Hepatocyte (in vitro differentiated cells): ENCODE measurements at regions not wholly inside any gene's neighbourhood (a gene's known extent, or its start where the extent isn't known, plus 50 kb on each side); places are given as distances from the start of the nearest gene placed in this dataset.

Source experiments
- DNase-seq: peaks from one replicate; pipeline ENCODE4 v3.0.0-alpha.2; 2016; ENCODE audit warnings: low spot score
- H2AFZ ChIP-seq: fragments of 200-600 bp; sonication (generic); 2 replicates; pipeline ENCODE4 v1.6.0; 2016; ENCODE audit warnings: antibody characterized with exemption, mild to moderate bottlenecking
- H3K27ac ChIP-seq: fragments of 200-600 bp; sonication (generic); 2 replicates; pipeline ENCODE4 v1.5.1; 2016; ENCODE audit warnings: mild to moderate bottlenecking
- H3K27me3 ChIP-seq: fragments of 200-600 bp; sonication (generic); 2 replicates; pipeline ENCODE4 v1.6.1; 2016
- H3K36me3 ChIP-seq: fragments of 200-600 bp; sonication (generic); replicated peaks from 2 replicates; pipeline ENCODE4 v1.5.1; 2016; ENCODE audit warnings: low read depth; ENCODE audit not compliant: insufficient read depth
- H3K4me1 ChIP-seq: fragments of 200-600 bp; sonication (generic); 2 replicates; pipeline ENCODE4 v1.5.1; 2016; ENCODE audit warnings: mild to moderate bottlenecking, moderate library complexity; ENCODE audit not compliant: insufficient read depth
- H3K4me2 ChIP-seq: fragments of 200-600 bp; sonication (generic); 2 replicates; pipeline ENCODE4 v1.6.0; 2016
- H3K4me3 ChIP-seq: fragments of 200-600 bp; sonication (generic); 2 replicates; pipeline ENCODE4 v1.5.1; 2016; ENCODE audit warnings: mild to moderate bottlenecking
- H3K79me2 ChIP-seq: fragments of 200-600 bp; sonication (generic); 2 replicates; pipeline ENCODE4 v1.6.0; 2017; ENCODE audit warnings: mild to moderate bottlenecking
- H3K9me2 ChIP-seq: fragments of 200-600 bp; sonication (generic); replicated peaks from 2 replicates; pipeline ENCODE4 v1.6.0; 2017; ENCODE audit warnings: mild to moderate bottlenecking; ENCODE audit not compliant: insufficient read depth
- H3K9me3 ChIP-seq: fragments of 200-600 bp; sonication (generic); 2 replicates; pipeline ENCODE4 v1.5.1; 2016; ENCODE audit warnings: low read depth, mild to moderate bottlenecking
- H4K20me1 ChIP-seq: fragments of 200-600 bp; sonication (generic); 2 replicates; pipeline ENCODE4 v1.6.0; 2016; ENCODE audit warnings: mild to moderate bottlenecking; ENCODE audit not compliant: insufficient read depth, poor library complexity, severe bottlenecking
- EZH2 ChIP-seq: fragments of 200-600 bp; sonication (generic); IDR thresholded peaks from 2 replicates; pipeline ENCODE4 v1.6.1; 2016; ENCODE audit warnings: antibody characterized with exemption, mild to moderate bottlenecking, borderline replicate concordance
- EZH2phosphoT487 ChIP-seq: fragments of 200-600 bp; sonication (generic); IDR thresholded peaks from one replicate; pipeline ENCODE4 v1.6.1; 2018; ENCODE audit warnings: antibody characterized with exemption, mild to moderate bottlenecking, low read depth, moderate library complexity; ENCODE audit not compliant: unreplicated experiment, severe bottlenecking
- WGBS: methylation state at CpG from one replicate; pipeline ENCODE4 v1.1.6; 2016; ENCODE audit warnings: low lambda C conversion rate; ENCODE audit errors: missing lambda C conversion rate; 5-methylcytosine and 5-hydroxymethylcytosine counted together
- TF ChIP-seq, protein P1 (sequence below): fragments of 200-600 bp; sonication (generic); IDR thresholded peaks from 2 replicates; pipeline ENCODE4 v1.5.1; 2016; ENCODE audit warnings: antibody characterized with exemption, mild to moderate bottlenecking; ENCODE audit not compliant: poor library complexity

GRCh38 chr21:15199414-15200383 lies 134.9 kb upstream of the NRIP1 start:
- WGBS = 67% methylated on average over 8 of the region's 8 CpGs

DNA sequence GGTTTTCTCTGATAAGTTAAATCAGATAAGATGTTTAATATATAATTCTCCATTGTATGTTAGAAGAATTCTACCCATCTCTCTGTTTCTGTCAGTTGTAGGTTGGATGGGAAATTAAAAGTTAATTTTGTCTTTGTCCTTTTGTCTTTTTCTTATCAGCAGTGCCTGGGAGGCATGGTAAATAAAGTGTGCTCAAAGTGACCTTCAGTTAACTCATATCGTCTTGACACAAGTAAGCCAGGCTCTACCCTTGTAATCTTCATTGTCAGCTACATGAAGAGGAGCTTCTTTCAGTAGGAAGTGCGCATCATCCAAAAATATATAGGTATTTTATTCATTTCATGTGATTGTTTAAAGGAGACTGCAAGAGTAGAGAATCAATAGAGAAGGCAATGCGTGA lies 138.9 kb upstream of the NRIP1 start:
- Histone ChIP-seq H3K4me1 (peaks cover 4% of the 10 kb centered on the region), H3K27ac (no peak overlapping the region), H3K79me2 (no peaks in the 10 kb centered on the region), H3K9me2 (no peaks in the 10 kb centered on the region), H2AFZ (no peak overlapping the region), H3K27me3 (no peaks in the 10 kb centered on the region), H3K4me2 (no peak overlapping the region), H4K20me1 (no peaks in the 10 kb centered on the region), H3K36me3 (no peaks in the 10 kb centered on the region), H3K9me3 (no peaks in the 10 kb centered on the region), H3K4me3 (no peak overlapping the region)
- DNase-seq = no peak
- 59% methylated on average over 3 of the region's 3 CpGs for WGBS
- no peak for TF ChIP-seq EZH2phosphoT487
- TF ChIP-seq, protein P1, sequence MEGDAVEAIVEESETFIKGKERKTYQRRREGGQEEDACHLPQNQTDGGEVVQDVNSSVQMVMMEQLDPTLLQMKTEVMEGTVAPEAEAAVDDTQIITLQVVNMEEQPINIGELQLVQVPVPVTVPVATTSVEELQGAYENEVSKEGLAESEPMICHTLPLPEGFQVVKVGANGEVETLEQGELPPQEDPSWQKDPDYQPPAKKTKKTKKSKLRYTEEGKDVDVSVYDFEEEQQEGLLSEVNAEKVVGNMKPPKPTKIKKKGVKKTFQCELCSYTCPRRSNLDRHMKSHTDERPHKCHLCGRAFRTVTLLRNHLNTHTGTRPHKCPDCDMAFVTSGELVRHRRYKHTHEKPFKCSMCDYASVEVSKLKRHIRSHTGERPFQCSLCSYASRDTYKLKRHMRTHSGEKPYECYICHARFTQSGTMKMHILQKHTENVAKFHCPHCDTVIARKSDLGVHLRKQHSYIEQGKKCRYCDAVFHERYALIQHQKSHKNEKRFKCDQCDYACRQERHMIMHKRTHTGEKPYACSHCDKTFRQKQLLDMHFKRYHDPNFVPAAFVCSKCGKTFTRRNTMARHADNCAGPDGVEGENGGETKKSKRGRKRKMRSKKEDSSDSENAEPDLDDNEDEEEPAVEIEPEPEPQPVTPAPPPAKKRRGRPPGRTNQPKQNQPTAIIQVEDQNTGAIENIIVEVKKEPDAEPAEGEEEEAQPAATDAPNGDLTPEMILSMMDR = no peak
- no peak for TF ChIP-seq EZH2

More at GRCh38 chr21:15199414-15200383, 134.9 kb upstream of the NRIP1 start:
- H3K4me1 ChIP-seq = peaks cover 4% of the 10 kb centered on the region
- no peaks in the 10 kb centered on the region for H3K9me2 ChIP-seq
- H3K27ac ChIP-seq = no peak overlapping the region
- no peaks in the 10 kb centered on the region for H3K9me3 ChIP-seq
- H3K4me2 ChIP-seq = no peak overlapping the region
- H4K20me1 ChIP-seq = no peaks in the 10 kb centered on the region
- H2AFZ ChIP-seq = no peak overlapping the region
- no peaks in the 10 kb centered on the region for H3K36me3 ChIP-seq
- TF ChIP-seq EZH2 = no peak
- TF ChIP-seq, protein P1 = no peak
- no peak for TF ChIP-seq EZH2phosphoT487
- no peak for DNase-seq
- H3K4me3 ChIP-seq = no peak overlapping the region
- no peaks in the 10 kb centered on the region for H3K27me3 ChIP-seq
- H3K79me2 ChIP-seq = no peaks in the 10 kb centered on the region

- Histone ChIP-seq H3K4me3 (no peak overlapping the region), H3K79me2 (no peaks in the 10 kb centered on the region), H3K27me3 (no peaks in the 10 kb centered on the region), H3K4me2 (no peak overlapping the region), H3K36me3 (no peaks in the 10 kb centered on the region), H4K20me1 (no peaks in the 10 kb centered on the region), H3K9me3 (no peaks in the 10 kb centered on the region), H2AFZ (no peak overlapping the region), H3K9me2 (no peaks in the 10 kb centered on the region), H3K27ac (no peak overlapping the region), H3K4me1 (peaks cover 4% of the 10 kb centered on the region)
- no peak for DNase-seq
- 60% methylated on average over 13 of the region's 13 CpGs for WGBS
- TF ChIP-seq, protein P1 = no peak
- no peak for TF ChIP-seq EZH2
- TF ChIP-seq EZH2phosphoT487 = no peak
Observed at GRCh38 chr21:15204140-15204969, 139.6 kb upstream of the NRIP1 start.
